ENCODE measurements at regions not wholly inside any gene's neighbourhood (a gene's known extent, or its start where the extent isn't known, plus 50 kb on each side); places are given as distances from the start of the nearest gene placed in this dataset.

GRCh38 chr5:12023614-12024241, 119.5 kb upstream of the CTNND2 start (continued):
- TF ChIP-seq, protein P1, sequence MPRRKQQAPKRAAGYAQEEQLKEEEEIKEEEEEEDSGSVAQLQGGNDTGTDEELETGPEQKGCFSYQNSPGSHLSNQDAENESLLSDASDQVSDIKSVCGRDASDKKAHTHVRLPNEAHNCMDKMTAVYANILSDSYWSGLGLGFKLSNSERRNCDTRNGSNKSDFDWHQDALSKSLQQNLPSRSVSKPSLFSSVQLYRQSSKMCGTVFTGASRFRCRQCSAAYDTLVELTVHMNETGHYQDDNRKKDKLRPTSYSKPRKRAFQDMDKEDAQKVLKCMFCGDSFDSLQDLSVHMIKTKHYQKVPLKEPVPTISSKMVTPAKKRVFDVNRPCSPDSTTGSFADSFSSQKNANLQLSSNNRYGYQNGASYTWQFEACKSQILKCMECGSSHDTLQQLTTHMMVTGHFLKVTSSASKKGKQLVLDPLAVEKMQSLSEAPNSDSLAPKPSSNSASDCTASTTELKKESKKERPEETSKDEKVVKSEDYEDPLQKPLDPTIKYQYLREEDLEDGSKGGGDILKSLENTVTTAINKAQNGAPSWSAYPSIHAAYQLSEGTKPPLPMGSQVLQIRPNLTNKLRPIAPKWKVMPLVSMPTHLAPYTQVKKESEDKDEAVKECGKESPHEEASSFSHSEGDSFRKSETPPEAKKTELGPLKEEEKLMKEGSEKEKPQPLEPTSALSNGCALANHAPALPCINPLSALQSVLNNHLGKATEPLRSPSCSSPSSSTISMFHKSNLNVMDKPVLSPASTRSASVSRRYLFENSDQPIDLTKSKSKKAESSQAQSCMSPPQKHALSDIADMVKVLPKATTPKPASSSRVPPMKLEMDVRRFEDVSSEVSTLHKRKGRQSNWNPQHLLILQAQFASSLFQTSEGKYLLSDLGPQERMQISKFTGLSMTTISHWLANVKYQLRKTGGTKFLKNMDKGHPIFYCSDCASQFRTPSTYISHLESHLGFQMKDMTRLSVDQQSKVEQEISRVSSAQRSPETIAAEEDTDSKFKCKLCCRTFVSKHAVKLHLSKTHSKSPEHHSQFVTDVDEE (CRISPR knock-in tag; IDR thresholded peaks at IDR 0.05): no peak
- no peak for TF ChIP-seq TOX (CRISPR knock-in tag; IDR thresholded peaks at IDR 0.05; ENCODE audit: borderline replicate concordance)
- TF ChIP-seq, protein P2, sequence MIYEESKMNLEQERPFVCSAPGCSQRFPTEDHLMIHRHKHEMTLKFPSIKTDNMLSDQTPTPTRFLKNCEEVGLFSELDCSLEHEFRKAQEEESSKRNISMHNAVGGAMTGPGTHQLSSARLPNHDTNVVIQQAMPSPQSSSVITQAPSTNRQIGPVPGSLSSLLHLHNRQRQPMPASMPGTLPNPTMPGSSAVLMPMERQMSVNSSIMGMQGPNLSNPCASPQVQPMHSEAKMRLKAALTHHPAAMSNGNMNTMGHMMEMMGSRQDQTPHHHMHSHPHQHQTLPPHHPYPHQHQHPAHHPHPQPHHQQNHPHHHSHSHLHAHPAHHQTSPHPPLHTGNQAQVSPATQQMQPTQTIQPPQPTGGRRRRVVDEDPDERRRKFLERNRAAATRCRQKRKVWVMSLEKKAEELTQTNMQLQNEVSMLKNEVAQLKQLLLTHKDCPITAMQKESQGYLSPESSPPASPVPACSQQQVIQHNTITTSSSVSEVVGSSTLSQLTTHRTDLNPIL (CRISPR knock-in tag; IDR thresholded peaks at IDR 0.05; ENCODE audit: low read depth): no peak
- no peak for TF ChIP-seq TCF4 (CRISPR knock-in tag; IDR thresholded peaks at IDR 0.05; ENCODE audit: borderline replicate concordance)

DNA sequence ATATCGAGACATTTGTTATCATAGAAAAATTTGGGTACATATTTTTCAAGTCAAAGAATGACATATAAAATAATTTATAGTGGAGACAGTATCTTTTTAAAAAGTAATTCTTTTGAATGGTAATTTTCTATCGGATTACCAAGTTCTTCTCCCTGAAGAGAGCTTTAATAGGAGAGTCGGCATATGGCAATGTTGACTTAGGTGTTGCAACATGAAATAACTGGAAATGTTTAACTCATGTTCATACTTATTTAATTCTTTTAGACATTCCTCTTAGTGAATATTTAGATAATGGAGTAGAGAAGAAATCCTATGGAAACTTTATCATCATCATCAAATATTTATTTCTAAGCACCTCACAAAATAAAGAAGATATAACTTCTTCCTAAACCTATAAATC, 118.2 kb upstream of the CTNND2 start:
- ATAC-seq: no peak
- no peak for TF ChIP-seq ISL1 (CRISPR knock-in tag; IDR thresholded peaks at IDR 0.05)
- no peak for TF ChIP-seq CSDC2 (CRISPR knock-in tag; IDR thresholded peaks at IDR 0.05)
- TF ChIP-seq, protein P1 (CRISPR knock-in tag; IDR thresholded peaks at IDR 0.05): no peak
- TF ChIP-seq, protein P3, sequence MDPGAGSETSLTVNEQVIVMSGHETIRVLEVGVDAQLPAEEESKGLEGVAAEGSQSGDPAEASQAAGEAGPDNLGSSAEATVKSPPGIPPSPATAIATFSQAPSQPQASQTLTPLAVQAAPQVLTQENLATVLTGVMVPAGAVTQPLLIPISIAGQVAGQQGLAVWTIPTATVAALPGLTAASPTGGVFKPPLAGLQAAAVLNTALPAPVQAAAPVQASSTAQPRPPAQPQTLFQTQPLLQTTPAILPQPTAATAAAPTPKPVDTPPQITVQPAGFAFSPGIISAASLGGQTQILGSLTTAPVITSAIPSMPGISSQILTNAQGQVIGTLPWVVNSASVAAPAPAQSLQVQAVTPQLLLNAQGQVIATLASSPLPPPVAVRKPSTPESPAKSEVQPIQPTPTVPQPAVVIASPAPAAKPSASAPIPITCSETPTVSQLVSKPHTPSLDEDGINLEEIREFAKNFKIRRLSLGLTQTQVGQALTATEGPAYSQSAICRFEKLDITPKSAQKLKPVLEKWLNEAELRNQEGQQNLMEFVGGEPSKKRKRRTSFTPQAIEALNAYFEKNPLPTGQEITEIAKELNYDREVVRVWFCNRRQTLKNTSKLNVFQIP (CRISPR knock-in tag; IDR thresholded peaks at IDR 0.05; ENCODE audit: borderline replicate concordance, low read depth): no peak
- TF ChIP-seq ZNF70 (CRISPR knock-in tag; IDR thresholded peaks at IDR 0.05): no peak
- no peak for TF ChIP-seq ESRRG (CRISPR knock-in tag; IDR thresholded peaks at IDR 0.05)
- no peak for TF ChIP-seq ZC3H10 (CRISPR knock-in tag; IDR thresholded peaks at IDR 0.05)
- TF ChIP-seq TCF4 (CRISPR knock-in tag; IDR thresholded peaks at IDR 0.05; ENCODE audit: borderline replicate concordance): no peak
- TF ChIP-seq, protein P4, sequence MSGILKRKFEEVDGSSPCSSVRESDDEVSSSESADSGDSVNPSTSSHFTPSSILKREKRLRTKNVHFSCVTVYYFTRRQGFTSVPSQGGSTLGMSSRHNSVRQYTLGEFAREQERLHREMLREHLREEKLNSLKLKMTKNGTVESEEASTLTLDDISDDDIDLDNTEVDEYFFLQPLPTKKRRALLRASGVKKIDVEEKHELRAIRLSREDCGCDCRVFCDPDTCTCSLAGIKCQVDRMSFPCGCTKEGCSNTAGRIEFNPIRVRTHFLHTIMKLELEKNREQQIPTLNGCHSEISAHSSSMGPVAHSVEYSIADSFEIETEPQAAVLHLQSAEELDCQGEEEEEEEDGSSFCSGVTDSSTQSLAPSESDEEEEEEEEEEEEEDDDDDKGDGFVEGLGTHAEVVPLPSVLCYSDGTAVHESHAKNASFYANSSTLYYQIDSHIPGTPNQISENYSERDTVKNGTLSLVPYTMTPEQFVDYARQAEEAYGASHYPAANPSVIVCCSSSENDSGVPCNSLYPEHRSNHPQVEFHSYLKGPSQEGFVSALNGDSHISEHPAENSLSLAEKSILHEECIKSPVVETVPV (CRISPR knock-in tag; IDR thresholded peaks at IDR 0.05): no peak

DNA sequence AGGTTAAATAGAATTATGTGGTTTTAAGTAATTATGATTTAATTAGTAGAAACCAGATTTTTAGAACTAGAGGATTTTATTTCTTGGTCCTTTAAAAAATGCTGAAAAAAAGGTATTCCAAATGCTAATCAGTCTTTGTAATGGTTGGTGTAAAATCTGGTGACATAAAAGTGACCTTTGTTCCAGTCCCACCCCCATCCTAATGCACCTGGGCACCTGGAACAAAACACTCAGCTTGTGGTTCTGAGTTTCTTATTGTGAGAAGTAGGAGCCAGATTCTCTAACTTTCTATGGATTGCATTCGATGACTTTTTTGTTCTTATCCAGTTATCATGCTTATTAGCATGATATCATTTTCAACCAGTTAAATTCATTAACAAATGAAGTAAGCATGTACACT, 115.1 kb upstream of the CTNND2 start:
- no peak for TF ChIP-seq PPARA (CRISPR knock-in tag; IDR thresholded peaks at IDR 0.05; ENCODE audit: borderline replicate concordance)
- TF ChIP-seq, protein P1 (CRISPR knock-in tag; IDR thresholded peaks at IDR 0.05): no peak
- TF ChIP-seq, protein P3 (CRISPR knock-in tag; IDR thresholded peaks at IDR 0.05; ENCODE audit: borderline replicate concordance, low read depth): no peak
- no peak for TF ChIP-seq OSR1 (CRISPR knock-in tag; IDR thresholded peaks at IDR 0.05)
- no peak for TF ChIP-seq ZFP3 (CRISPR knock-in tag; IDR thresholded peaks at IDR 0.05)
- TF ChIP-seq, protein P2 (CRISPR knock-in tag; IDR thresholded peaks at IDR 0.05; ENCODE audit: low read depth): no peak
- ATAC-seq: no peak

Measured in SK-N-SH treated with all-trans-retinoic acid at 6 μM for 48 hours (cell line).